ENCODE measurements at regions not wholly inside any gene's neighbourhood (a gene's known extent, or its start where the extent isn't known, plus 50 kb on each side); places are given as distances from the start of the nearest gene placed in this dataset.

DNA sequence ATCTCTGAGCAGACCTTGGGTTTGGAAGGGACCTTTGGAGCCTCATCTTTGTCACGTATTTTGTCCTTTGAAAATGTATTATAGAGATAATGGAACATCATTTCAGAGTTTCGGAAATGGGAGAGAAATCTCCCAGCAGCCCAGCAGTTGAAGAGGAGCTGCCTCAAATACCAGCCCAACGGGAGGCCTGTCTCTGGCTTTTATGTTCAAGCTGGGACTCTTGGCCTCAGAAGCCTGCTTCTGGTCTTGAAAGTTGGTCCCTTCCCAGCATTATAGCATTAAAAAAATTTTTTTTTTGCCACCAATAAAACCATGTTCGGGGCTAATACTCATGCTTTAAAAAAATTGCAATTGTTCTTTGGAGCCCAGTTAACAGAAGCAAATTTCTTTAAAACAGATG, 73.4 kb upstream of the CTBP2 start:
- H3F3A ChIP-seq (ENCODE audit: insufficient read depth): no peaks in the 10 kb centered on the region
- no peak overlapping the region for H3K4me3 ChIP-seq
- no peak for DNase-seq
- no peak overlapping the region for H3K27ac ChIP-seq
- no peaks in the 10 kb centered on the region for H3K27me3 ChIP-seq (replicated peaks; ENCODE audit: insufficient read depth)
- no peak overlapping the region for H3K9ac ChIP-seq
- H3K4me2 ChIP-seq (ENCODE audit: unreplicated experiment): no peak overlapping the region
- H3K79me2 ChIP-seq (ENCODE audit: insufficient read depth): no peaks in the 10 kb centered on the region
- WGBS, 2 experiments (ENCODE audit: low coverage in 1 of 2, low lambda C conversion rate in 2 of 2, missing lambda C conversion rate in 2 of 2): 78 to 79% methylated on average over 4 of the region's 4 CpGs
- no peak for TF ChIP-seq EZH2 (IDR thresholded peaks at IDR 0.05; ENCODE audit: insufficient read depth, poor library complexity, severe bottlenecking)
- no peak for TF ChIP-seq EZH2phosphoT487 (IDR thresholded peaks at IDR 0.05; ENCODE audit: insufficient read depth, low read depth)
- in situ Hi-C loops (cut with MboI): no loop called here
- no peak overlapping the region for H2AFZ ChIP-seq
- no peaks in the 10 kb centered on the region for H3K9me2 ChIP-seq (ENCODE audit: insufficient read depth)
- no peaks in the 10 kb centered on the region for H4K20me1 ChIP-seq (ENCODE audit: insufficient read depth)
- peaks cover 18% of the 10 kb centered on the region for H3K4me1 ChIP-seq (ENCODE audit: insufficient read depth)
- H3K9me3 ChIP-seq (ENCODE audit: low read depth): no peaks in the 10 kb centered on the region
- no peaks in the 10 kb centered on the region for H3K36me3 ChIP-seq (ENCODE audit: low read depth)

DNA sequence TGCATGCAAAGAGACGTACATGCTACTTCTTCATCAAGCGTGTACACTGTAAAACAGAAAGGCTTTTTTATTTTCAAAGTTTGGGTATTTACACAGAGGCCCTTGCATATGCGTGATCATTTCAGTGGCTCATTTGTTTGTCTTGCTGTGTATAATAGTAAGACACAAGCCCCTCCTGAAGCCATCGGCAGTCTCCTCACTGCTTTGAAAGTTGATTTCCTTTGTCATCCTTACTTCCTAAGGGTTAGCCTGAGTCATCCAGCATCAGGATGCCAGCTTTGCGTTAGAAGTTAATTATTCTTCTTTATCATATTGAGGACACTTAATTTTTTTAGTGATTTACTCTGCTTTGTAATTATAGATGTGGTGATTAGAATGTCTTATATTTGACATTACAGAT, 72.5 kb upstream of the CTBP2 start:
- no peak overlapping the region for H3K27ac ChIP-seq
- WGBS, 2 experiments (ENCODE audit: low coverage in 1 of 2, low lambda C conversion rate in 2 of 2, missing lambda C conversion rate in 2 of 2): 65 to 70% methylated on average over 5 of the region's 5 CpGs

DNA sequence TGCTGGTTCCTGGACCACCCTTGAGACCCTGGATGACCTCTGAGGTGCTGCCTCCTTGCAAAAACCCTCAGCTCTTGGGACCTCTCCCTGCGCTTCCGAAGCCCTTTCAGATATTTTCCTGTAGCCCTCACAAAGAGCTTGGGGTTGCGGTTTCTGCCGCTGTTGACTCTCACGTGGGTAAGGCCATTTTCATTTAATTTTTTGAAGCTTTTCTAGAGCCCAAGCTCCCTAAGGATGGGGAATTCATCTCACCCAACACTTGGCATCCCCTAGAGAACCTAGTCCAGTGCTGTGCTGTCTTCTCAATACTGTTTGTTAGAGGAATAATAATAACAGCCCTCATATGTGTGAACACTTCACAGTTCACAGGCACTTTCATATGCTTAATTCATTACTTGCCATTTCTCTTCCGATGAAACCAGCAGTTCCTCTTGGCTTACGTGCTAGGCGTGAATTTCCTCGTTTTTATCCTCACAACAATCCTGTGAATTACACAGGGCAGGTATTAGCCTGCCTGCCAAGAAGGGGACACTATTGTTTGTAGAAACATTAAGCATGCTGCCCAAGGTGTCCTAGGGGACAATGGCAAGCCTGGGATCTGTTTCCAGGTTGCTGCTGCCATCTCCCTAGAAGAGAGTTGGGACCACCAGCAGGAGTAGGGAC, 71.6 kb upstream of the CTBP2 start:
- no peaks in the 10 kb centered on the region for H3K27me3 ChIP-seq (replicated peaks; ENCODE audit: insufficient read depth)
- no peak overlapping the region for H3K4me2 ChIP-seq (ENCODE audit: unreplicated experiment)
- no peak overlapping the region for H3K9ac ChIP-seq
- peak overlapping the region; percentile 60 for H2AFZ ChIP-seq
- H3K9me2 ChIP-seq (ENCODE audit: insufficient read depth): no peaks in the 10 kb centered on the region
- no peaks in the 10 kb centered on the region for H3K9me3 ChIP-seq (ENCODE audit: low read depth)
- H3K79me2 ChIP-seq (ENCODE audit: insufficient read depth): no peaks in the 10 kb centered on the region
- peak overlapping the region; percentile 40; the same call in 1 of the 2 replicates for H3K27ac ChIP-seq
- no peaks in the 10 kb centered on the region for H3K36me3 ChIP-seq (ENCODE audit: low read depth)
- 79 to 82% methylated on average over 9 of the region's 9 CpGs for whole genome bisulfite sequencing, 2 experiments (ENCODE audit: low coverage in 1 of 2, low lambda C conversion rate in 2 of 2, missing lambda C conversion rate in 2 of 2)
- no peak overlapping the region for H3K4me3 ChIP-seq
- H3F3A ChIP-seq (ENCODE audit: insufficient read depth): no peaks in the 10 kb centered on the region
- in situ Hi-C loops (cut with MboI): no loop called here
- H3K4me1 ChIP-seq (ENCODE audit: insufficient read depth): peaks cover 18% of the 10 kb centered on the region
- H4K20me1 ChIP-seq (ENCODE audit: insufficient read depth): no peaks in the 10 kb centered on the region
- DNase-seq: no peak
- TF ChIP-seq EZH2 (IDR thresholded peaks at IDR 0.05; ENCODE audit: insufficient read depth, poor library complexity, severe bottlenecking) (no peak), EZH2phosphoT487 (IDR thresholded peaks at IDR 0.05; ENCODE audit: insufficient read depth, low read depth) (no peak)

More for the DNA sequence above, 72.5 kb upstream of the CTBP2 start:
- in situ Hi-C loops (cut with MboI): no loop called here
- TF ChIP-seq EZH2 (IDR thresholded peaks at IDR 0.05; ENCODE audit: insufficient read depth, poor library complexity, severe bottlenecking) (no peak), EZH2phosphoT487 (IDR thresholded peaks at IDR 0.05; ENCODE audit: insufficient read depth, low read depth) (no peak)
- H3K9me2 ChIP-seq (ENCODE audit: insufficient read depth): no peaks in the 10 kb centered on the region
- no peaks in the 10 kb centered on the region for H4K20me1 ChIP-seq (ENCODE audit: insufficient read depth)
- peak; percentile 51 for DNase-seq
- no peaks in the 10 kb centered on the region for H3K79me2 ChIP-seq (ENCODE audit: insufficient read depth)
- no peaks in the 10 kb centered on the region for H3K27me3 ChIP-seq (replicated peaks; ENCODE audit: insufficient read depth)
- no peak overlapping the region for H3K4me3 ChIP-seq
- no peak overlapping the region for H3K9ac ChIP-seq
- peaks cover 18% of the 10 kb centered on the region for H3K4me1 ChIP-seq (ENCODE audit: insufficient read depth)
- no peak overlapping the region for H3K4me2 ChIP-seq (ENCODE audit: unreplicated experiment)
- no peaks in the 10 kb centered on the region for H3F3A ChIP-seq (ENCODE audit: insufficient read depth)
- H2AFZ ChIP-seq: no peak overlapping the region
- H3K9me3 ChIP-seq (ENCODE audit: low read depth): no peaks in the 10 kb centered on the region
- no peaks in the 10 kb centered on the region for H3K36me3 ChIP-seq (ENCODE audit: low read depth)

DNA sequence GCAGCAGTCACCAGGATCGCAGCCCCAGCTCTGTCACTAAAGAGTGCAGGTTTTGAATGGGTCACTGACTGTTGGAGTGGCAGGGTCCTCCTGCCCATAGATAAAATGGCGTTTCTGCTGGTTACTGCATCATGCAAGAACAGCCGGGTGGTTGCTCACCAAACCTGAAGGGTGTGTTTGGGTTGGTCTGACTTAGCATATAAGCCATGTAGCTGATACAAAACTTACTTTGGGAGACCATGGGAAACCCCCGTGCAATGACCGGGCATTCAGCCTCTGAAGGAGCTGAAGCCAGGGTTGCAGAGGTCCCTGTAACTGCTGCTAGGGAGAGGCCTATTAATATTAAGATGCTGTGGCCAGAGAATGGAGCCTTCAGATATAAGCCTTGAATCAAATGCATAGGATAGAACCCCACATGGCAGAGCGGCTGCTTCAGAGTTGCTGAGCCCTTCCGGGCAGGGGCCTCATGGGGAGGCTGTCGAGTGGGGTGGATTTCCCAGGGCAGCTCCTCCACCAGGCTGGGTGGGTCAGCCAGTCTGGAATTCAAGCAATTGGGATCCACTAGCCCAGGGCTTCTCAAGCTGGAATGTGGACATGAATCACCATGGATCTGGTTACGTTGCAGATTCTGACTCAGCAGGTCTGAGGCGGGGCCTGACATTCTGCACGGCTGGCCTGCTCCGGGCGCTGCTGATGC, 70.9 kb upstream of the CTBP2 start:
- Histone ChIP-seq H3K36me3 (ENCODE audit: low read depth) (no peaks in the 10 kb centered on the region), H3K9ac (peak overlapping the region; percentile 38; the same call in 1 of the 2 replicates)
- in situ Hi-C loops (cut with MboI): no loop called here

More for the DNA sequence above, 70.9 kb upstream of the CTBP2 start:
- peak overlapping the region; percentile 59 for H3K27ac ChIP-seq
- 0 out of 2 replicates have a peak overlapping the region, but pooled peaks have one; percentile 20 for H3K4me3 ChIP-seq
- H4K20me1 ChIP-seq (ENCODE audit: insufficient read depth): no peaks in the 10 kb centered on the region
- H3K27me3 ChIP-seq (replicated peaks; ENCODE audit: insufficient read depth): no peaks in the 10 kb centered on the region
- 28 to 36% methylated on average over 11 to 13 of the region's 13 CpGs for WGBS, 2 experiments (ENCODE audit: low coverage in 1 of 2, low lambda C conversion rate in 2 of 2, missing lambda C conversion rate in 2 of 2)
- H3F3A ChIP-seq (ENCODE audit: insufficient read depth): no peaks in the 10 kb centered on the region
- peak; percentile 97 for DNase-seq
- peak overlapping the region; percentile 60 for H2AFZ ChIP-seq
- H3K4me1 ChIP-seq (ENCODE audit: insufficient read depth): peaks cover 18% of the 10 kb centered on the region
- no peaks in the 10 kb centered on the region for H3K9me3 ChIP-seq (ENCODE audit: low read depth)
- no peaks in the 10 kb centered on the region for H3K79me2 ChIP-seq (ENCODE audit: insufficient read depth)
- H3K4me2 ChIP-seq (ENCODE audit: unreplicated experiment): peak overlapping the region; percentile 39
- no peaks in the 10 kb centered on the region for H3K9me2 ChIP-seq (ENCODE audit: insufficient read depth)
- TF ChIP-seq EZH2phosphoT487 (IDR thresholded peaks at IDR 0.05; ENCODE audit: insufficient read depth, low read depth): no peak
- TF ChIP-seq EZH2 (IDR thresholded peaks at IDR 0.05; ENCODE audit: insufficient read depth, poor library complexity, severe bottlenecking): no peak
